ENCODE measurements at regions not wholly inside any gene's neighbourhood (a gene's known extent, or its start where the extent isn't known, plus 50 kb on each side); places are given as distances from the start of the nearest gene placed in this dataset.

- Histone ChIP-seq H3K27me3 (ENCODE audit: control insufficient read depth in 5 of 5, insufficient read depth in 4 of 5, low read length in 5 of 5) (no peaks in the 10 kb centered on the region), H3K9ac (ENCODE audit: low read length in 5 of 5) (no peak overlapping the region), H3K27ac (ENCODE audit: low read depth, low read length) (no peak overlapping the region), H3K4me1 (ENCODE audit: control insufficient read depth in 5 of 5, insufficient read depth in 5 of 5, low read length in 5 of 5) (peaks cover 0 to 3% (median 0%) of the 10 kb centered on the region in 5 donors), H3K36me3 (ENCODE audit: control insufficient read depth in 5 of 5, insufficient read depth in 5 of 5, low read length in 5 of 5) (no peaks in the 10 kb centered on the region), H3K4me3 (ENCODE audit: low read depth in 1 of 5, low read length in 5 of 5) (no peak overlapping the region), H3K9me3 (ENCODE audit: control insufficient read depth in 5 of 5, low read length in 5 of 5) (no peaks in the 10 kb centered on the region)
Measured at GRCh38 chr1:208791456-208791855, 547.3 kb upstream of the PLXNA2 start.

DNA sequence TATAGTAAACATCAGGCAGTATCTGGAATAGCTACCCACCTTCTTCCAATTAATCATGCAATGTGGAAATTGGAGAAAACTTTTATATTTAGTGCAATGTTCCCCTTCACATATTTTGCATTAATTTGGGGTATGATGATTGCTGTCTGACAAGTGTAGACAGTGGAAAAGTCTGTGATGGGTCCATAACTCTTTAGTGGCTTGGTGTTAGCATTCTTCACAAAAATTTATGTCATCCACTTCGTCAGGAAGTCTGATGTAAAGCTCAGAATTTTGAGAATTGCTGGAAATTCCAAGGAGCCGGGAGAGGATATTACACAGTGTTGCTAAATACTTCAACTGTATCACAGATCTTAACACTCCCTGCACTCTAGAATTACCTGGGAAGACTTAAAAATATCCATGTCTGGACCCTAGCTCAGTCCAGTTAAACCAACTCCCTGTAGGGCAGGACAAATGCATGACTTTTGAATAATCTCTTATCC lies 549.7 kb upstream of the PLXNA2 start:
- H3K27me3 ChIP-seq (ENCODE audit: control insufficient read depth in 5 of 5, insufficient read depth in 4 of 5, low read length in 5 of 5): no peaks in the 10 kb centered on the region
- H3K9ac ChIP-seq (ENCODE audit: low read length in 5 of 5): no peak overlapping the region
- H3K36me3 ChIP-seq (ENCODE audit: control insufficient read depth in 5 of 5, insufficient read depth in 5 of 5, low read length in 5 of 5): no peaks in the 10 kb centered on the region
- no peaks in the 10 kb centered on the region for H3K9me3 ChIP-seq (ENCODE audit: control insufficient read depth in 5 of 5, low read length in 5 of 5)
- H3K27ac ChIP-seq (ENCODE audit: low read depth, low read length): no peak overlapping the region
- H3K4me3 ChIP-seq (ENCODE audit: low read depth in 1 of 5, low read length in 5 of 5): no peak overlapping the region
- peaks cover 0 to 3% (median 0%) of the 10 kb centered on the region in 5 donors for H3K4me1 ChIP-seq (ENCODE audit: control insufficient read depth in 5 of 5, insufficient read depth in 5 of 5, low read length in 5 of 5)

- H3K36me3 ChIP-seq (ENCODE audit: control insufficient read depth in 5 of 5, insufficient read depth in 5 of 5, low read length in 5 of 5): no peaks in the 10 kb centered on the region
- no peak overlapping the region for H3K9ac ChIP-seq (ENCODE audit: low read length in 5 of 5)
- peaks cover 0 to under 1% (median 0%) of the 10 kb centered on the region in 5 donors for H3K4me1 ChIP-seq (ENCODE audit: control insufficient read depth in 5 of 5, insufficient read depth in 5 of 5, low read length in 5 of 5)
- H3K27me3 ChIP-seq (ENCODE audit: control insufficient read depth in 5 of 5, insufficient read depth in 4 of 5, low read length in 5 of 5): no peaks in the 10 kb centered on the region
- no peaks in the 10 kb centered on the region for H3K9me3 ChIP-seq (ENCODE audit: control insufficient read depth in 5 of 5, low read length in 5 of 5)
- H3K27ac ChIP-seq (ENCODE audit: low read depth, low read length): no peak overlapping the region
- H3K4me3 ChIP-seq (ENCODE audit: low read depth in 1 of 5, low read length in 5 of 5): no peak overlapping the region
Measured at GRCh38 chr1:208799186-208799585, 555.0 kb upstream of the PLXNA2 start.

GRCh38 chr1:208803011-208803811 lies 559.0 kb upstream of the PLXNA2 start:
- H3K4me1 ChIP-seq (ENCODE audit: control insufficient read depth in 5 of 5, insufficient read depth in 5 of 5, low read length in 5 of 5): no peaks in the 10 kb centered on the region
- H3K27me3 ChIP-seq (ENCODE audit: control insufficient read depth in 5 of 5, insufficient read depth in 4 of 5, low read length in 5 of 5): no peaks in the 10 kb centered on the region
- no peak overlapping the region for H3K27ac ChIP-seq (ENCODE audit: low read depth, low read length)
- peaks cover 0 to 5% (median 0%) of the 10 kb centered on the region in 5 donors for H3K9me3 ChIP-seq (ENCODE audit: control insufficient read depth in 5 of 5, low read length in 5 of 5)
- no peak overlapping the region for H3K4me3 ChIP-seq (ENCODE audit: low read depth in 1 of 5, low read length in 5 of 5)
- no peaks in the 10 kb centered on the region for H3K36me3 ChIP-seq (ENCODE audit: control insufficient read depth in 5 of 5, insufficient read depth in 5 of 5, low read length in 5 of 5)
- no peak overlapping the region for H3K9ac ChIP-seq (ENCODE audit: low read length in 5 of 5)

GRCh38 chr1:208807446-208808127 lies 563.4 kb upstream of the PLXNA2 start:
- H3K27ac ChIP-seq (ENCODE audit: low read depth, low read length): no peak overlapping the region
- H3K9me3 ChIP-seq (ENCODE audit: control insufficient read depth in 5 of 5, low read length in 5 of 5): peaks cover 0 to 5% (median 0%) of the 10 kb centered on the region in 5 donors
- no peak overlapping the region for H3K4me3 ChIP-seq (ENCODE audit: low read depth in 1 of 5, low read length in 5 of 5)
- no peaks in the 10 kb centered on the region for H3K4me1 ChIP-seq (ENCODE audit: control insufficient read depth in 5 of 5, insufficient read depth in 5 of 5, low read length in 5 of 5)
- no peak overlapping the region for H3K9ac ChIP-seq (ENCODE audit: low read length in 5 of 5)
- H3K36me3 ChIP-seq (ENCODE audit: control insufficient read depth in 5 of 5, insufficient read depth in 5 of 5, low read length in 5 of 5): no peaks in the 10 kb centered on the region
- peaks cover 0 to under 1% (median 0%) of the 10 kb centered on the region in 5 donors for H3K27me3 ChIP-seq (ENCODE audit: control insufficient read depth in 5 of 5, insufficient read depth in 4 of 5, low read length in 5 of 5)

DNA sequence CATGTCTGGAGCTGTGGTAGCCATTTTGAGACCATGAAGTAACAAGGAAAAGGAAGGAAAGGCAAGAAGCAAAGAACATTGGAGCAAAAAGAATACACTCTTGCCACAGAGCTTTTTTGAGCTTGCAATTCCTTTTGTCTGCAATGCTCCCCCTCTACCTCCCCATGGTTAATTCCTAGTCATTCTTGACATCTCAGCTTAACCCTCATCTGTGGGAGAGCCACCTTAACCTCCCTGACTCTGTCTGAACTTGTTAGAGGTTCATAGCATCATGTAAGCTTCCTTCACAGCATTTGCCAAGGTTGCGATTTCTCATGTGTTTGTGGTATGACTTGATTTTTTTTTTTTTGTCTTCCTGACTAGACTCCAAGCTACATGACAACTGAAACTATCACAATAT lies 564.1 kb upstream of the PLXNA2 start:
- Histone ChIP-seq H3K4me1 (ENCODE audit: control insufficient read depth in 5 of 5, insufficient read depth in 5 of 5, low read length in 5 of 5) (no peaks in the 10 kb centered on the region), H3K9ac (ENCODE audit: low read length in 5 of 5) (no peak overlapping the region), H3K36me3 (ENCODE audit: control insufficient read depth in 5 of 5, insufficient read depth in 5 of 5, low read length in 5 of 5) (no peaks in the 10 kb centered on the region), H3K9me3 (ENCODE audit: control insufficient read depth in 5 of 5, low read length in 5 of 5) (peaks cover 0 to 5% (median 0%) of the 10 kb centered on the region in 5 donors), H3K27me3 (ENCODE audit: control insufficient read depth in 5 of 5, insufficient read depth in 4 of 5, low read length in 5 of 5) (peaks cover 0 to 3% (median 0%) of the 10 kb centered on the region in 5 donors), H3K27ac (ENCODE audit: low read depth, low read length) (no peak overlapping the region), H3K4me3 (ENCODE audit: low read depth in 1 of 5, low read length in 5 of 5) (no peak overlapping the region)

DNA sequence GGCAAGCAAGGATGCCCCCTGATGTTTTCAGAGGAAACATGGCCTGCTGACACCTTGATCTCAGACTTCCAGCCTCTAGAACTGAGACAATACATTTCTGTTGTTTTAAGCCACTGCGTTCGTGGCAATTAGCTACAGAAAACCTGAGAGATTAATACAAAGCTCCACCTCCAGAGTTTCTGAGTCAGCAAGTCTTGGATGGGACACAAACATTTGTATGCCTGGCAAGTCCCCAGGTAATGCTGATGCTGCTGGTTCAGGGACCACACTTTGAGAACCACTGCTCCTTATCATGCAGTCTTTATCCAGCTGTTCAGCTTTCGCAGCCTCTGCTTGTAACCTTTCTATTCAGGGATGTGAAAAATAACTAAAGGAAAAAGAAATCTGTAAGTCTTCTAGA lies 565.7 kb upstream of the PLXNA2 start:
- Histone ChIP-seq H3K9me3 (ENCODE audit: control insufficient read depth in 5 of 5, low read length in 5 of 5) (peaks cover 0 to 5% (median 0%) of the 10 kb centered on the region in 5 donors), H3K4me1 (ENCODE audit: control insufficient read depth in 5 of 5, insufficient read depth in 5 of 5, low read length in 5 of 5) (no peaks in the 10 kb centered on the region), H3K4me3 (ENCODE audit: low read depth in 1 of 5, low read length in 5 of 5) (no peak overlapping the region), H3K9ac (ENCODE audit: low read length in 5 of 5) (no peak overlapping the region), H3K27ac (ENCODE audit: low read depth, low read length) (no peak overlapping the region), H3K36me3 (ENCODE audit: control insufficient read depth in 5 of 5, insufficient read depth in 5 of 5, low read length in 5 of 5) (no peaks in the 10 kb centered on the region), H3K27me3 (ENCODE audit: control insufficient read depth in 5 of 5, insufficient read depth in 4 of 5, low read length in 5 of 5) (peaks cover 0 to 3% (median 0%) of the 10 kb centered on the region in 5 donors)

DNA sequence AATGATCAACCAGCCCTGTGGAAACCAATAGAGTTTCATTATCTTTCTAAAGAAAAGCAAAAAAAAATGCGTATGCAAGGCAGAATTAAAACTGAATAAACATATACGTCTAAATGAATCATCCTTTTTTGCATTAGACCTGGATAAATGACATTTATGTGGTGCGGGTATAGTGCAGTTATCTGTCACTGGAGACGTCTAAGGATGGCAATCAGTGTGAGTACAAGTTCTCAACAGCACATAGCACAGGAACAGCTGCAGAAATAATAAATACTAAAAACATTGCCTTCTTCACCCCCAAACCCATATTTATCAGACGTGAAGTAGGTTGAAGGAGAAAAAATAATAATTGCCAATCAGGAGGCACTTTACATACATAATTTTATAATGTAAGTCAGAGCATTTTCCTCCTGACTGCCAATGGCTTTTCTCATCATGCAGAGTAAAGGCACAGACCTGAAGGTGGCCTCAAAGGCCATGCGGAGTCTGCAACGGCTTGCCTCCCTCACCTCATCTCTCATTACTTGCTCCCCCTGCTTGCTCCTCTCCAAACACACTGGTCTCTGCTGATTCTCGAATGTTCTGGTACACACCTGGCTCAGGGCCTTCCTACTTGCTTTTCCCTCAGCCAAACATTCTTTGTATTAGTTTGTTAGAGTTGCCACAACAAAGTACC lies 574.7 kb upstream of the PLXNA2 start:
- no peak overlapping the region for H3K27ac ChIP-seq (ENCODE audit: low read depth, low read length)
- H3K36me3 ChIP-seq (ENCODE audit: control insufficient read depth in 5 of 5, insufficient read depth in 5 of 5, low read length in 5 of 5): no peaks in the 10 kb centered on the region
- H3K4me1 ChIP-seq (ENCODE audit: control insufficient read depth in 5 of 5, insufficient read depth in 5 of 5, low read length in 5 of 5): no peaks in the 10 kb centered on the region
- no peak overlapping the region for H3K9ac ChIP-seq (ENCODE audit: low read length in 5 of 5)
- no peaks in the 10 kb centered on the region for H3K9me3 ChIP-seq (ENCODE audit: control insufficient read depth in 5 of 5, low read length in 5 of 5)
- no peak overlapping the region for H3K4me3 ChIP-seq (ENCODE audit: low read depth in 1 of 5, low read length in 5 of 5)
- H3K27me3 ChIP-seq (ENCODE audit: control insufficient read depth in 5 of 5, insufficient read depth in 4 of 5, low read length in 5 of 5): no peaks in the 10 kb centered on the region

- Histone ChIP-seq H3K4me1 (ENCODE audit: control insufficient read depth in 5 of 5, insufficient read depth in 5 of 5, low read length in 5 of 5) (no peaks in the 10 kb centered on the region), H3K36me3 (ENCODE audit: control insufficient read depth in 5 of 5, insufficient read depth in 5 of 5, low read length in 5 of 5) (no peaks in the 10 kb centered on the region), H3K9ac (ENCODE audit: low read length in 5 of 5) (no peak overlapping the region), H3K9me3 (ENCODE audit: control insufficient read depth in 5 of 5, low read length in 5 of 5) (no peaks in the 10 kb centered on the region), H3K27ac (ENCODE audit: low read depth, low read length) (no peak overlapping the region), H3K4me3 (ENCODE audit: low read depth in 1 of 5, low read length in 5 of 5) (no peak overlapping the region), H3K27me3 (ENCODE audit: control insufficient read depth in 5 of 5, insufficient read depth in 4 of 5, low read length in 5 of 5) (no peaks in the 10 kb centered on the region)
Measured at GRCh38 chr1:208820580-208821212, 576.5 kb upstream of the PLXNA2 start.
